ENCODE measurements at regions not wholly inside any gene's neighbourhood (a gene's known extent, or its start where the extent isn't known, plus 50 kb on each side); places are given as distances from the start of the nearest gene placed in this dataset.
A peak's percentile ranks its signal among the peaks of the same experiment; 100 is the strongest.

DNA sequence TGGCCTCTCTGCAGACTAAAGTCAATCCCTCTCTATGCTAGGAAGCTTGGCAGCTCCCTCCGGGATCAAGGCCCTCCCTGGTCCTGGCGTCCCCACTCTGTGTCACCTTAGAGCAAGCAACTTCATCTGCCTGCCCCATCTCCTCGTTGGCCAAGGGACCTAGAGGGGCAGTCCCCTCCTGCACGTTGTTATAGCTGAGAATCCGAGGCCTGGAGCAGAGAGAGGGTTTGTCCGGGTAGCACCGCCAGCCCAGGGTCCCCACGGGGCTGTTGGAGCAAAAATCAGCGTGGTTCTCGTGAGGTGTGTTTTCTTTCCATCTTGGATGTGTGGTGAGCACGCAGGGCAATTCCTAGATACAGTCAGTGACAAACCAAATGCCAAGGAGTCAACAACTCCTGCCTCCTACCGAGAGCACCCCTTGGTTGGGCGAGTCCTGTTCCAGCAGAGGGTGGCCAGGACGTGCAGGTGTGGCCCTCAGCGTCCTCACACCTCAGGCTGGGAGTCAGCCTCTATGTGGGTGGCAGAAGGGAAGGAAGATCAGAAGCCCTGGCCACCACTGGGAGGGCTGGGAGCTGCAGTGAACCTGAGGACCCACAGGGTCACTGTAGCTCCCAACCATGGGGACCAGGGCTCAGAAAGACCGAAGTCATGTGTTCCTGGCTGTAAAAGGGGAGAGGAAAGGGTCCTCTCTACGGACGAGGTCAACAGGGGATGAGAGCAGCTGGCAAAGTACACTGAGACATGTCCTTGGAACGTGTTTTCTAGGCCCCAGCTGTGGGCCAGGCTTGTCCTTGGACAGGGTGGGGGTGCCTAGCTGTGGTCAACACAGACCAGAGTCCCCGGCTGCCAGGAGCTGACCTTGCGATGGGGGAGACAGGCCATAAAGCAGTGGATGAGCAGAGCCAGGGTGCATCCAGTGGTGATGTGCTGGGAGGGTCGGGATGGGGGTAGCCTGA lies 85.6 kb upstream of the CIBAR2 start (continued):
- TF ChIP-seq, protein P1, sequence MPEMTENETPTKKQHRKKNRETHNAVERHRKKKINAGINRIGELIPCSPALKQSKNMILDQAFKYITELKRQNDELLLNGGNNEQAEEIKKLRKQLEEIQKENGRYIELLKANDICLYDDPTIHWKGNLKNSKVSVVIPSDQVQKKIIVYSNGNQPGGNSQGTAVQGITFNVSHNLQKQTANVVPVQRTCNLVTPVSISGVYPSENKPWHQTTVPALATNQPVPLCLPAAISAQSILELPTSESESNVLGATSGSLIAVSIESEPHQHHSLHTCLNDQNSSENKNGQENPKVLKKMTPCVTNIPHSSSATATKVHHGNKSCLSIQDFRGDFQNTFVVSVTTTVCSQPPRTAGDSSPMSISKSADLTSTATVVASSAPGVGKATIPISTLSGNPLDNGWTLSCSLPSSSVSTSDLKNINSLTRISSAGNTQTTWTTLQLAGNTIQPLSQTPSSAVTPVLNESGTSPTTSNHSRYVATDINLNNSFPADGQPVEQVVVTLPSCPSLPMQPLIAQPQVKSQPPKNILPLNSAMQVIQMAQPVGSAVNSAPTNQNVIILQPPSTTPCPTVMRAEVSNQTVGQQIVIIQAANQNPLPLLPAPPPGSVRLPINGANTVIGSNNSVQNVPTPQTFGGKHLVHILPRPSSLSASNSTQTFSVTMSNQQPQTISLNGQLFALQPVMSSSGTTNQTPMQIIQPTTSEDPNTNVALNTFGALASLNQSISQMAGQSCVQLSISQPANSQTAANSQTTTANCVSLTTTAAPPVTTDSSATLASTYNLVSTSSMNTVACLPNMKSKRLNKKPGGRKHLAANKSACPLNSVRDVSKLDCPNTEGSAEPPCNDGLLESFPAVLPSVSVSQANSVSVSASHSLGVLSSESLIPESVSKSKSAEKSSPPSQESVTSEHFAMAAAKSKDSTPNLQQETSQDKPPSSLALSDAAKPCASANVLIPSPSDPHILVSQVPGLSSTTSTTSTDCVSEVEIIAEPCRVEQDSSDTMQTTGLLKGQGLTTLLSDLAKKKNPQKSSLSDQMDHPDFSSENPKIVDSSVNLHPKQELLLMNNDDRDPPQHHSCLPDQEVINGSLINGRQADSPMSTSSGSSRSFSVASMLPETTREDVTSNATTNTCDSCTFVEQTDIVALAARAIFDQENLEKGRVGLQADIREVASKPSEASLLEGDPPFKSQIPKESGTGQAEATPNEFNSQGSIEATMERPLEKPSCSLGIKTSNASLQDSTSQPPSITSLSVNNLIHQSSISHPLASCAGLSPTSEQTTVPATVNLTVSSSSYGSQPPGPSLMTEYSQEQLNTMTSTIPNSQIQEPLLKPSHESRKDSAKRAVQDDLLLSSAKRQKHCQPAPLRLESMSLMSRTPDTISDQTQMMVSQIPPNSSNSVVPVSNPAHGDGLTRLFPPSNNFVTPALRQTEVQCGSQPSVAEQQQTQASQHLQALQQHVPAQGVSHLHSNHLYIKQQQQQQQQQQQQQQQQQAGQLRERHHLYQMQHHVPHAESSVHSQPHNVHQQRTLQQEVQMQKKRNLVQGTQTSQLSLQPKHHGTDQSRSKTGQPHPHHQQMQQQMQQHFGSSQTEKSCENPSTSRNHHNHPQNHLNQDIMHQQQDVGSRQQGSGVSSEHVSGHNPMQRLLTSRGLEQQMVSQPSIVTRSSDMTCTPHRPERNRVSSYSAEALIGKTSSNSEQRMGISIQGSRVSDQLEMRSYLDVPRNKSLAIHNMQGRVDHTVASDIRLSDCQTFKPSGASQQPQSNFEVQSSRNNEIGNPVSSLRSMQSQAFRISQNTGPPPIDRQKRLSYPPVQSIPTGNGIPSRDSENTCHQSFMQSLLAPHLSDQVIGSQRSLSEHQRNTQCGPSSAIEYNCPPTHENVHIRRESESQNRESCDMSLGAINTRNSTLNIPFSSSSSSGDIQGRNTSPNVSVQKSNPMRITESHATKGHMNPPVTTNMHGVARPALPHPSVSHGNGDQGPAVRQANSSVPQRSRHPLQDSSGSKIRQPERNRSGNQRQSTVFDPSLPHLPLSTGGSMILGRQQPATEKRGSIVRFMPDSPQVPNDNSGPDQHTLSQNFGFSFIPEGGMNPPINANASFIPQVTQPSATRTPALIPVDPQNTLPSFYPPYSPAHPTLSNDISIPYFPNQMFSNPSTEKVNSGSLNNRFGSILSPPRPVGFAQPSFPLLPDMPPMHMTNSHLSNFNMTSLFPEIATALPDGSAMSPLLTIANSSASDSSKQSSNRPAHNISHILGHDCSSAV (CRISPR knock-in tag; IDR thresholded peaks at IDR 0.05; ENCODE audit: borderline replicate concordance) = no peak
- TF ChIP-seq YEATS4 (CRISPR knock-in tag; IDR thresholded peaks at IDR 0.05; ENCODE audit: borderline replicate concordance) (peak; percentile 58; the same call in 1 of the 2 replicates), ZNF3 (CRISPR knock-in tag; IDR thresholded peaks at IDR 0.05) (no peak), BHLHE40 (IDR thresholded peaks at IDR 0.05; ENCODE audit: low read length) (peak; percentile 60), PHF20 (CRISPR knock-in tag; IDR thresholded peaks at IDR 0.05) (no peak), ZNF317 (CRISPR knock-in tag; IDR thresholded peaks at IDR 0.05) (peak; percentile 90), MEF2D (CRISPR knock-in tag; IDR thresholded peaks at IDR 0.05) (peak; percentile 93)
- TF ChIP-seq, protein P2, sequence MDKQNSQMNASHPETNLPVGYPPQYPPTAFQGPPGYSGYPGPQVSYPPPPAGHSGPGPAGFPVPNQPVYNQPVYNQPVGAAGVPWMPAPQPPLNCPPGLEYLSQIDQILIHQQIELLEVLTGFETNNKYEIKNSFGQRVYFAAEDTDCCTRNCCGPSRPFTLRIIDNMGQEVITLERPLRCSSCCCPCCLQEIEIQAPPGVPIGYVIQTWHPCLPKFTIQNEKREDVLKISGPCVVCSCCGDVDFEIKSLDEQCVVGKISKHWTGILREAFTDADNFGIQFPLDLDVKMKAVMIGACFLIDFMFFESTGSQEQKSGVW (CRISPR knock-in tag; IDR thresholded peaks at IDR 0.05; ENCODE audit: borderline replicate concordance) = no peak; the same call in 1 of the 2 replicates
- TF ChIP-seq, protein P3, sequence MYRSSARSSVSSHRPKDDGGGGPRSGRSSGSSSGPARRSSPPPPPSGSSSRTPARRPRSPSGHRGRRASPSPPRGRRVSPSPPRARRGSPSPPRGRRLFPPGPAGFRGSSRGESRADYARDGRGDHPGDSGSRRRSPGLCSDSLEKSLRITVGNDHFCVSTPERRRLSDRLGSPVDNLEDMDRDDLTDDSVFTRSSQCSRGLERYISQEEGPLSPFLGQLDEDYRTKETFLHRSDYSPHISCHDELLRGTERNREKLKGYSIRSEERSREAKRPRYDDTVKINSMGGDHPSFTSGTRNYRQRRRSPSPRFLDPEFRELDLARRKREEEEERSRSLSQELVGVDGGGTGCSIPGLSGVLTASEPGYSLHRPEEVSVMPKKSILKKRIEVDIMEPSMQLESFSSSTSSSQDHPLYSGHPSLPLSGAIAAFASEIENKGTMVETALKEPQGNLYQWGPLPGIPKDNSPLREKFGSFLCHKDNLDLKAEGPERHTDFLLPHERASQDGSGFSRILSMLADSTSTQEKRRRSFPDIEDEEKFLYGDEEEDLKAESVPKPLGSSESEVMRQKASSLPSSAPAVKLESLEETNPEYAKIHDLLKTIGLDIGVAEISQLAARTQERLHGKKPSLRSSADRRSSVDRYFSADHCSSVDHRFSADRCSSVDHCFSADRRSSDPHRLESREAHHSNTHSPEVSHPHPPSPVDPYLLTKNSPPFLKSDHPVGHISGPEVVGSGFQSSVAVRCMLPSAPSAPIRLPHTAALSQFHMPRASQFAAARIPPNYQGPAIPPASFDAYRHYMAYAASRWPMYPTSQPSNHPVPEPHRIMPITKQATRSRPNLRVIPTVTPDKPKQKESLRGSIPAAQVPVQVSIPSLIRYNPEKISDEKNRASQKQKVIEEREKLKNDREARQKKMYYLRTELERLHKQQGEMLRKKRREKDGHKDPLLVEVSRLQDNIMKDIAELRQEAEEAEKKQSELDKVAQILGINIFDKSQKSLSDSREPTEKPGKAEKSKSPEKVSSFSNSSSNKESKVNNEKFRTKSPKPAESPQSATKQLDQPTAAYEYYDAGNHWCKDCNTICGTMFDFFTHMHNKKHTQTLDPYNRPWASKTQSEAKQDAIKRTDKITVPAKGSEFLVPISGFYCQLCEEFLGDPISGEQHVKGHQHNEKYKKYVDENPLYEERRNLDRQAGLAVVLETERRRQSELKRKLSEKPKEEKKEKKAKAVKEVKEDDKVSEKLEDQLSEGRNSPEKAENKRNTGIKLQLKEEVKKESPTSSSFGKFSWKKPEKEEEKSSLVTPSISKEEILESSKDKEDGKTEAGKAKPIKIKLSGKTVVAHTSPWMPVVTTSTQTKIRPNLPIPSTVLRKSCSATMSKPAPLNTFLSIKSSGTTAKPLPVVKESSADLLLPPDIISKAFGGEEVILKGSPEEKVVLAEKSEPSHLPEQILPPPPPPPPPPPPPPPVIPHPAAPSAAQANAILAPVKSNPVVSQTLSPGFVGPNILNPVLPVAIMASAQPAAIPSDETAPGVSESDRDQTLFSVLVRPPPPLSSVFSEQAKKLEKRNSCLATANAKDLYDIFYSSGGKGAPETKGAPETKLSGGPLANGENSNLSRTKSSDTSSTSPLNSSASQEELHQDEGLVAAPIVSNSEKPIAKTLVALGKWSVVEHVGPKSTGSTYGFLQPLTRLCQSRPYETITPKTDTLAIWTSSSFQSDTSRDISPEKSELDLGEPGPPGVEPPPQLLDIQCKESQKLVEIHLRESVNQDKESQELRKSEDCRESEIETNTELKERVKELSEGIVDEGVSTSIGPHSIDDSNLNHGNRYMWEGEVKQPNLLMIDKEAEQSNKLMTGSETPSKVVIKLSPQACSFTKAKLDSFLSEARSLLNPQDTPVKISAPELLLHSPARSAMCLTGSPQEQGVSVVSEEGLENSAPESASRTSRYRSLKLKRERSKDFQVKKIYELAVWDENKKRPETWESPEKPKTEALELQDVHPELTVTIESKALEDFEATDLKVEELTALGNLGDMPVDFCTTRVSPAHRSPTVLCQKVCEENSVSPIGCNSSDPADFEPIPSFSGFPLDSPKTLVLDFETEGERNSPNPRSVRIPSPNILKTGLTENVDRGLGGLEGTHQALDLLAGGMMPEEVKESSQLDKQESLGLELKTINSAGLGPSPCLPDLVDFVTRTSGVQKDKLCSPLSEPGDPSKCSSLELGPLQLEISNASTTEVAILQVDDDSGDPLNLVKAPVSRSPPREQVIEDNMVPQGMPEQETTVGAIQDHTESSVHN (CRISPR knock-in tag; IDR thresholded peaks at IDR 0.05) = peak; percentile 97
